ENCODE measurements at regions not wholly inside any gene's neighbourhood (a gene's known extent, or its start where the extent isn't known, plus 50 kb on each side); places are given as distances from the start of the nearest gene placed in this dataset.
A peak's percentile ranks its signal among the peaks of the same experiment; 100 is the strongest.

DNA sequence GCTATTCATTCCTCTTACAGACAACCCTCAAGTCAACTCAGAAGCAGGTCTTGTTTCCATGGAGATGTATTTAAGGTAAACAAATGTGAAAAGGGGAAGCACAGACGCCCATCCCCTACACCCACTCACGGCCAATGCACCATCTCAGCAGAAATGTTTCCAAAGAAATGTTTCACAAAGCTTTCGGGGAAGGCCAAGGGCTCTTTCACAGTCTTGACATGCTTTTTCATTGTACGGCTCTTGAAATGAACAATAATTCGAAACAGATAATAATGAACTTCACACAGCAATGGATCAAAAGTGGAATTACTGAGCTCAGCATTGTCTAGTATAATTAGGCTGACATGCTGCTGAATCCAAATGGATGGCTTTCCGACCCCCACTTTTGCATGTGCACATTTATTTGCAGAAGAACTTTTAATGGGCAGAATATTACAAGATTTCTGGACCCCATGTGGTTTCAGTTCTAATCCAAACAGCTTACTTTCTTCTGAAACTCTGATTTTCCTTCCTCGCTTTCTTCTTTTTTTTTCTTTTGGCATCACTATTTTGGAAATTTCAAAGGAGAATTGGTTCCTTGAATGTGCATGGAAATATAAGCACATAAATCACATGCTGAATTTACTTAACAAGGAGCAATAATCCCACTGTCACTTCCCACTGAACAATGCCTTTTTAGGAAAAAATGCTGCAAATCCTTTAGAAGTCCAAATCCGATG, 160.9 kb downstream of the SMIM20 start:
- peak in 1 of 14 donors; percentile 6 for DNase-seq

DNA sequence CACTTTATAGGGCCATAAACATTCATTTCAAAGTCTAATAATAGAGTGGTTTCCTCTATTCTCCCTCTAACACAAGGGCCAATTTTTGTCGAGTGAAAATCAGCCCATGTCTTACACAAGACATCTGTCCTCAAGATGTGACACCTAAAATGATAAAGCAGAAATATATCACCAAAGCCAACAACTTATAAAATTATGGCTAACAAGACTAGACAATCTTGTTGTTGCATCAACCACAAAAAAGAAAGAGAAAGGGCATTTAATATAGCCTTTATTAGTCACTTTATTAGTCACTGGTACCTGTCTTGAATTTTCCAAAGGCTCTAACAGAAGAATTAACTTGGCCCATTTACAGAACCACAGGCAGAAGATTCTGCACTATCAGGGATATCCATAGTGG, 161.6 kb downstream of the SMIM20 start:
- DNase-seq: no peak

DNA sequence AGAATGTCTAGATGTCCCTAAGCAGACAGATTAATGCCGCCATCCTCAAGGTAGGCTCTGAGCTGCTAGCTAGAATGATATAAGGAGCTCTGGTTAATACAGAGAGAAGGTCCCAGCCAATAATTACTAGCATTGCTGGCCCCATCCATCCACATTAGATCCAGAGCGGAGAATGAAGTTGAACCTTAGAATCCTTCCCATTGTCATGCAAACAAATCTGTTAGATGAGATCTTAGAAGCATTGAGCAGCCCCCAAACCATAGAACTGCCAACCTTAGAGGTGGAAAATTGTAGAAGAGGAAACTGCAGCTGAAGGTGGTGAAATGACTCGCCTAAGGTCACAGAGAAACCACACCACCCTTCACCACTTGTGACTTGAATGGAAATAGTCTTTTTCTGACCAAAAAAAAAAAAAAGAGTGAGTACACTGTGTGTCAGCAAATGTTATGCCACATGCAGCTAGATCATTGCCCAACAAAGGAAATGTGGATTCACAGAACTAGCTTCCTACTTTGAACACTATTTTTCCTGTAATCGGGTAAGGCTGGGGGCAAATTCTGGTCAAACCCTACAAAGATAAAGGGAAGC, 162.1 kb downstream of the SMIM20 start:
- DNase-seq: no peak

DNA sequence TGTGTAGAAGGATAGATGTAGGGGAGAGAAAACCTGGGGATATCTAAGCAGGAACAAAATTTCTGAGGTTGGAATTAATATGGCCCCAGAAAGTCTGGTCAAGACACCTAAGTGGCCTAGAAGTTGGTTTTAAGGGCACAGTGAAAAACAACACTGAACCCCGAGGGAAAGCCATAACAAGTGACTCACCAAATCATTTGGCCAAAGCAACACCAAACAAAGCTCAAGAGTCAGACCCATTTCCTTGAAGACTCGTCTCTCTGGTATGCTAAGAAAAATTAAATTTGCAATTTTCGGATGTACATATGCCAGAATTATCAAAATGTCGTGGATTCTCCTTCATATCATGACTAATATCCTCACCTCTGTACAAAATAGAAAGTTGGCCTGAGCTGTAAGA, 162.9 kb downstream of the SMIM20 start:
- DNase-seq: no peak

DNA sequence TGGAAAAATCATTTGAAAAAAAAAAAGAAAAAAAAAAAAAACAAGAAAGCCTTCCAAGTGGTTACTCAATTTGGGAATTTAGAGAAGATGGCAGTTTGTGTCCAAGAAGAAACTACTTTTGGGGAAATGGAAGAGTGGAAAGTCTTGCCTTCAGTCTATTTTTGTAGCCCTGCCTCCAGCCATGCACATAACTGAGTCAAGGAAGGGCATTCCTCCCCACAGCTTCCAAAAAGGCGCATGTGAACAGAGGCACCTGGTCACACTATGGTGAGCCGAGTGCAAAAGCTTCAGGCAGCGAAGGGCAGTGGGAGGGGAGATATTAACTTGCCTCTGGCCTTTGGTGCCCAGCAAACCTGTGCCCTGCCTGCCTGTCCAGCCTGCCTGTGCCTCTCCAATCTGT, 163.7 kb downstream of the SMIM20 start:
- DNase-seq: no peak

DNA sequence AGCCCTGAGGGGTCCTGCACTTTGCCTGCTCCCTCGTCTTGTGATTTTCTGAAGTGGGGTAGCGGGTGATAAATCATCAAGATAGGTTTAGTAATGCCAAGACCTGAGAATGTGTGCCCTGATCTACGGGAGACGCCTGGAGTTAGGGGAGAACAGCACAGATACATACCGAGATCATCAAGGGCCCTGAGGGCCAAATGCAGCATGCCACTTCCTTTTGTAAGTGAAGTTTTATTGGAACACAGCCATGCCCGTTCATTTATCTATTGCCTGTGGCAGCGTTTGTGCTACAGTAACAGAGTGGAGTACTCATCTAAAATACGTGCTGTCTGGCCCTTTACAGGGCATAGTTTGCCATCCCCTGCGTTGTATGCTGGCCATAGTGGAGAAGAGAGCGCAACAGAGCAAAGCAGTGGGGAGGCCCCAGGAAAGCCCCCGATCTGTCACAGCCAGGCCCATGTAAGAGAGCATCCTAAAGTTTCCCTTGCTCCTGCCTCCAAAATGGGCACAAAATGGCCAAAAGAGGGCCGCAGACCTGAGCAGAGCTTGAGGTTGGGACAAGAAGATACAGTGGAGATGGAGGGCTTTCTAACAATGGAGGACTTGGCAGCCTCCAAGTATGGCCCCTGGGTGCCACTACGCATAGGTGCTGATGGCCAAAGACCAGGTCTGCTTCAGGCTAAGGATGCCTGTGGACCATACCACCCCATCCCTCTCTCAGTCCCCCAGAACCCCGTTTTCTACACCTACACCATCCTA, 167.0 kb downstream of the SMIM20 start:
- no peak for DNase-seq

DNA sequence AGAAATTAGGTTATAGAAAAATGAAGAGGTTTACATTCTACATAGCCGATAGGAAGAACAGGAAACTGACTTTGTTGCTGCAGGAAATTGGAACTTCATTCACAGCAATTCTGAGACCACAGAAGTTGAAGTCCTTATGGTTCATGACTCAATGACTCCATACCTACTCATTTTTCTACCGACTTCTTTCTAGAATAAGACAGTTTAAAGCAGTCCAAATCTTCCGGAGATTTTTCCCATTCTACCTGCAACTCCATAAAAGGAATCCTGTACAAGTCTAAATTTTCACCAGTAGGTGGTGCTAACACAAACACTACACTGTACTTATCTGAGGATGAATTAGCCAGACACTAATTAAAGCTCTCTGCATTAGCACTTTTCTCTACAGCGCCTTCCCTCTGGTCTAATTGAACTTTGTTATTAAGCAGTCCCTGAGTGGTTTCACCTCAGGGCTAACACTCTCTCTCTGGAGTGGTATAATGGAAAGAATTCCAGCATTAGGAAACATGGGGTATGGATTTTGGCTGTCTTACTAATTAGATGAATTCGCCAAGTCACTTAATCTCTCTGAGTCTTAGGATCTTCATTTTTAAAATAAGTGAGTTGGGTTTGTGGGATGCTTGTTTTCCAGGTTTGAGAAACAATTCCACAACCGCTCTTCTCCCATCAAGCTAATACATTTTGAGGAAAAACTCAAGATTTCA, 167.9 kb downstream of the SMIM20 start:
- DNase-seq: peak in 1 of 14 donors; percentile 15

DNA sequence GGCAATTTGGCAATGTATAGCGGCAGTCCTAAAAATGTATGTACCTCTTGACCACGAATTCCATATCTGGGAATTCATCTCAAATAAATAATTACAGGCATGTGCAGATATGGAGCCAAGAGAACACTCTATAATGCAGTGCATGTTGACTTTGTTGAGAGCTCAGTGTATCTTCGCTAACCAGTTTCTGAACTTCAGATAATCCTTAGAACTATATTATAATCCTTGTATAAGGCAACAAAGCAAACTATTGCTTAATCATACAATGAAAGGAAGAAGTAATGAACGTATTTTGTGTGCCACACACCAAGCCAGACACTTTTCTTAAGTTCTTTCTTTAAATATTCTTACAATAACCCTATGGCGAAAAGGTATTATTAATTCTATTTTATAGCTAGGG, 168.5 kb downstream of the SMIM20 start:
- no peak for DNase-seq

DNA sequence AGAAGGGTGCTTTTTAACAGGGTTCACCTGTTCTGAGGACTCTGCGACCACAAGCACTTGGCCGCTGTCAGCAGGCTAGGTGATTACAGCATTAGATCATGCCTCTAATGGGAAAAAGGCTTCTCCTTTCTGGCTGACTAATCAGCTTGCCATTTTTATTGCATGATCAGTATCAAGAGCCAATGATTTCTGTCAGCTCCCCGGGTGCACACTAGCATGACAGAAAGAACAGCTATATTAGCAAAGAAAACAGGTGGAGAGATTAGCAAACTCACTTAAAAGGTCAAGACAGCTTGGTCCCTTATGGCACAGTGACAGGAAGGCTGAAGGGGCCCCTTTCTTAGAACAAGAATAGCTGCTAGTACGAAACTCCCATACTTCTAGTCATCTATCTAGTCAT, 170.0 kb downstream of the SMIM20 start:
- no peak for DNase-seq

DNA sequence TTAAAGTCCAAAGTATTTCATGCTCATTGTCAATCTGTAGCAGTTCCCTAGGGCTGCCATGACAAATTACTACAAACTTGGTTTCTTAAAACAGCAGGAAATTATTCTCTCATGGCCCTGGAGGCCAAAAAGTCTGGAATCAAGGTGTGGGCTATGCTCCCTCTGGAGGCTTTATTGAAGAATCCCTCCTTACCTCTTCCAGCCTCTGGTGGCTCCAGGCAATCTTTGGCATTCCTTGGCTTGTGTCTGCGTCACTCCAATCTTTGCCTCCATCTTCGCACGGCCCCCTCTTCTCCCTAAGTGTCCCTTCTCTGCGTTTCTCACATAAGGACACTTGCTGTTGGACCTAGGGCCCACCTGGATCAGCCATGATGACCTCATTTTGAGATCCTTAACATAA, 170.4 kb downstream of the SMIM20 start:
- DNase-seq: no peak

DNA sequence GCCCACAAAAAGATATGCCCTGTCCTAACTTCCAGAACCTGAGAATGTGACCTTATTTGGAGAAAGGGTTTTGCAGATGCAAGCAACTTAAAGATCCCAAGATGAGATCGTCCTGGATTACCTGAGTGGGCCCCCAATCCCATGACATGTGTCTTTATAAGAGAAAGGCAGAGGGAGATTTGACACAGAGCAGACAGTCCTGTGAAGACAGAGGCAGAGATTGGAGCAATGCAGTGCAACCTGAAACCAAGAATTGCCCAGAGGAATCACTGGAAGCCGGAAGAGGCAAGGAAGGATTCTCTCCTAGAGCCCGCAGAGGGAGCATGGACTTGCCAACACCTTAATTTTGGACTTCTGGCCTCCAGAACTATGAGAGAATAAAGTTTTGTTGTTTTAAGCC, 171.5 kb downstream of the SMIM20 start:
- no peak for DNase-seq

DNA sequence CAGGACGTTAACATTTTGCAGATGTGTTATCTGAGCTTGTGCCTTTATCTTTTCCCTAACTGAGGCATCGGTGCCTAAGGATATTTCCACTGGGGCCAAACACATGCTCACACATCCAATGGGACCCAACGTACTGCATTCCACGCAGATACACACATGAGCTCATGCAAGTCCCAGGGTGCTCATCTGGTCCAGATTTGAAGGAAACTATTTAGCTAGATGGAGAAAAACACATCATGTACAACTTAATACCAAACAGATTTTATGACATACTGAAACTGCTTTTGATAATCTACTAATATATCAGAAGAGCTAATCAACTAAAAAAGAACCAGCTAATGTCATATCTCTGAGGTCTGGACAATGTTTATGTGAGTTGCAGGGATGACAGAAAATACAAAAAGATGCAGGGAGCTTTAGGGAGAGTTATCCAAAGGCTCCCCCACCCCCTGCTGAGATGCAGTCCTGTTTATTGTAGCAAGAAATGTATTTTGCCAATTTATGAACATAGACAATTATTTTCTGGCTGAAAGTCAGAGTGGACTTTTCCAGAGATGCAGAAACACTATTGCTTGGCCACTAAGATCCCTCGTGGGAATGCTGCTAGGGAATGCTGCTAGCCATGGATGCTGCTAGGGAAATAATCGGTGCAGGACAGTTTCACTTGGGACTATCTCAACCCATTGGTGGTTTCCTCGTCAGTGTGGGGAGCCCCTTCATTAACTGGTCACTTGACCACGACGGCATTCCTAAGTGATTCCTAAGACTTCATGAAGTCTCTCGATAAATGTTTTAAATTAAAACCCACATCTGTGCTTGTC, 172.8 kb downstream of the SMIM20 start:
- DNase-seq: no peak

DNA sequence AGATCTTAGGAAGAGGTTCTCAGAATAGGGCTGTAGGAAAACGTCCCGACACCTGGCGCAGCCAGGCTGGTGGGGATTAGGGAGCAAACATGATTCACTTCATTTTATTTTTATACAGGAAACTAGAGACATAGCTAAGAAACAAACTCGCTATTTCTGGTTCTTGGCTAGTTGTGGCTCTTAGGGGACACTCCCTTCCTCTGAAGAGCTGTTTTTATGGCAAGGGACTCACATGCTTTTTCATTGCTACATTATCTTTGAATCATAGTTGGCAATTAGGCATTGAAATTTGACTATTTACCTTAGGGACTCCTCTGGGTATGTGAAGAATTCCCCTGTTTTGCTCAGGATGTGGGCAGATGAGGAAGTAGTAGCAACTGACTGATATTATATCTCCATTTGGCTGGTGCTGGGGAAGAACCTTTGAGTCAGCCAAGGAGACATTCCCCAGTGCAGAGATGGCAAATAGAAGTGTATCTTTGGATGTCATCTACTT, 174.5 kb downstream of the SMIM20 start:
- DNase-seq: no peak

DNA sequence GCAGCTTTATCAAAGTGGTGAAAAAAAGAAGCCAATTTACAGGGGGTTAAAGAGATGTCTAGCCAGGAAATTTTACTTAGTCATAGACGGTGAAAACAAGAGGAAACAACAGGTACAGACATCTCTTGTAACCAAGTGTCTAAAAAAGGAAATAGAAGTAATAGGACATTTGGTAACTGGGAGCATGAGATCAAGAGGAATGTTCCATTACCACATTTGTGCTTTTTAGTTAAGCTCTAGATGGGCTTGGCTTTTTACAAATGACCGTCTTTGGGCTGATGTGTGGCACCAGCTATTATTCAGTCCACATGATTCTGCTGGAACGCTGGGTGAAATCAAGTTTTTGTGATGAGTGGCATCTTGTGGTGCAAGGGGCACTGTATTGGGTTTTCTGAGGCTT, 179.5 kb downstream of the SMIM20 start:
- no peak for DNase-seq

DNA sequence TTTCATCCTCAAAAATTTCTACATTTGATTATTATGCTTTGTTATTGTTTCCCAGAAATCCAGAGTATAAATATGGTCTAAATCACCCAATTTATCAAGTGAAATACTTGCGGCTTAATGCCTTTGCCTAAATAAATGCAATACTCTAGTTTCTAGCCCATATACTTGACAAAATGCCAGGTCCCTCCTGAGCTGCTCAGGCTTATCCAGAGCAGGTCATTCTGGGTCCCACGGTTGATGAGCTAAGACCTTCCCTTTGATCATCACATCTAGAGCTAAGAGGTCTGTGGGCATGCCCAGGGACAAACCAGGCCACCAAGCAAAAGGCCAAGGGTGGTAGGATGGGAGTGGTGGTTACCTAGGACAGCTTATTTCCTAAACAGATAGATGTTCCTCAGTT, 180.1 kb downstream of the SMIM20 start:
- DNase-seq: no peak

DNA sequence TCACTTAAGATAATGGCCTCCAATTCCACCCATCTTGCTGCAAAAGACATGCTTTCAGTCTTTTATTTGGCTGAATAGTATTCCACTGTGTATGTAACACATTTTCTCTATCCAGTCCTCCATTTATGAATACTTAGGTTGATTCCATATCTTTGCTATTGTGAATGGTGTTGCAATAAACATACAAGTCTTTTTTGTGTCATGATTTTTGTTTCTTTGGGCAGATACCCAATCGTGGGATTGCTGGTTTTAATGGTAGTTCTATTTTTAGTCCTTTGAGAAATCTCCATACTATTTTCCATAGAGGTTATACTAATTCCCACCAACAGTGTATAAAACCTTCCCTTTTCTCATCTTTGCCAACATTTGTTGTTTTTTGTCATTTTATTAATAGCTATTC, 180.9 kb downstream of the SMIM20 start:
- no peak for DNase-seq

DNA sequence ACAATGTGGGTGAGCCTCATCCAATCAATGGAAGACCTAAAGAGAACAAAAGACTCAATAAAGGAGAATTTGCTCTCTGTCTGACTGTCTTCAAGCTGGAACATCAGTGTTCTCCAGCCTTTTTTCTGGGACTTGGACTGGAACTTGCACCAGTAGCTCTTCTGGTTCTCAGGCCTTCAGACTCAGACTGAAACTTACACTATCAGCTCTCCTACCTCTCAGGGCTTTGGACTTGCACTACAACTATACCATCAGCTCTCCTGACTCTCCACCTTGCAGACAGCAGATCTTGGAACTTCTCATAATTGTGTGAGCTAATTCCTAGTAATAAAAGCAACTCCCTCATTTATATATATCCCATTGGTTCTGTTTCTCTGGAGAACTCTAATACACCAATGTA, 185.9 kb downstream of the SMIM20 start:
- DNase-seq: no peak

DNA sequence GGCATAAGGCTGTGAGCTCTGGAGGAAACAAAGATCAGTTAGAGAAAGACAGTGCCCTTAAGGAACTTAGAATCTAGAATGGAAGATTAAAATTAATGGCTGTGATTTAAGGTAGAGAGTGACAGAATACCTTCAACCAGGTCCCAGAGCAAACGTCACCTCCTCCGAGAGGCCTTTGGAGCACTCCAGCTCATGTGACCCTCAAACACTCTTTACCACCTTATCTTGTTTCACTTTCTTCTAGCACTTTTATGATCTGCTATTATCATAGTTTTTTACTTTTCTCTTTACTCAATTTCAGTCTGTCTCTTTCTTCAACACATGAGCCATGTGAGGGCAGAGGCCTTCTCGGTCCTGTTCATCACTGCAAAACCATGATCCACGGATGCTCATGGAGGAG, 187.0 kb downstream of the SMIM20 start:
- DNase-seq: no peak

DNA sequence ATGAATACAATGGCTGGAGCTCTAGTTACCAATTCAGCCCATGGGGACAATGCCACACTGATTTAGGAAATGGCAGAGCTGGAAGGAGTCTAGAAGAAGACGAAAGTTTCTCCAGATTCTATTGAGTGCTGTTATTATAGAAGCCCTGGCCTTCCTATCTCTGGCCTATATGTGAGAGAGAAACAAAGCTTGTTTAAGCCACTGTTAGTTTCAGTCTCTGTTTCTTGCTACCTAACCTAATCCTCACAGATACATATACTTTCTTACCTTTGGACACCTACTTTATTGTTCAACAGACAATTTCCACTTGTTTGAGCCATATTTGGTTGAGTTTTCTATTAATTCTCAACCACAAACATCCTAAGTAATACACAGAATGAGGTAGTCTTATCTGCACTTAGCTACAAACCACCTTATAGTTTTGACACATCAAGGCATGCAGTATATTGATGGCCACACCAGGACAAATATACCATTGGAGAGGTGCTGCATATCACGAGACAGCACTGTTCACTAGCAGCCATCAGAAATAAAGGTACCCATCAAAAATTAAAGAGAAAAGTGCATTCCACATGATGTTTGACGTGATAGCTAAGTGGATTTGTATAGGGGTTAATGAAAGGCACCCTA, 190.2 kb downstream of the SMIM20 start:
- DNase-seq: no peak

DNA sequence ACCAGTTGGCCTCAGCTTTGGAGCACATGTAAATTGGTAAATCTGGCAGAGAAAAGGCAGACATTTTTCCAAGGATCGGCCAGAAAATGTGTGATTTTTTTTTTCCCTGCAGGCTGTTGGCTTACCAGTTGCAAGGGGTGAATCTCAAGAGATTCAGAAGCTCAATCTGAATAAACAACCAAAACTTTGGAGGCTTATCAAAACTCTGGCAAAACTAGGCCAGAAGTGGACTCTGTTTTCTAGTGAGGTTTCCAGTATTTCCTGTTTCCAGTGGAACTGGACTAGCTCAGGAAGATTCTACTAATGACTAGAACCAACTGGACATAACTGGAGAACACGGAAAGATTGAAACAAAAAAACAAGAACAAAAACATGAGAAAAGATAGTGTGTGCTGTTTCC, 191.3 kb downstream of the SMIM20 start:
- DNase-seq: no peak

DNA sequence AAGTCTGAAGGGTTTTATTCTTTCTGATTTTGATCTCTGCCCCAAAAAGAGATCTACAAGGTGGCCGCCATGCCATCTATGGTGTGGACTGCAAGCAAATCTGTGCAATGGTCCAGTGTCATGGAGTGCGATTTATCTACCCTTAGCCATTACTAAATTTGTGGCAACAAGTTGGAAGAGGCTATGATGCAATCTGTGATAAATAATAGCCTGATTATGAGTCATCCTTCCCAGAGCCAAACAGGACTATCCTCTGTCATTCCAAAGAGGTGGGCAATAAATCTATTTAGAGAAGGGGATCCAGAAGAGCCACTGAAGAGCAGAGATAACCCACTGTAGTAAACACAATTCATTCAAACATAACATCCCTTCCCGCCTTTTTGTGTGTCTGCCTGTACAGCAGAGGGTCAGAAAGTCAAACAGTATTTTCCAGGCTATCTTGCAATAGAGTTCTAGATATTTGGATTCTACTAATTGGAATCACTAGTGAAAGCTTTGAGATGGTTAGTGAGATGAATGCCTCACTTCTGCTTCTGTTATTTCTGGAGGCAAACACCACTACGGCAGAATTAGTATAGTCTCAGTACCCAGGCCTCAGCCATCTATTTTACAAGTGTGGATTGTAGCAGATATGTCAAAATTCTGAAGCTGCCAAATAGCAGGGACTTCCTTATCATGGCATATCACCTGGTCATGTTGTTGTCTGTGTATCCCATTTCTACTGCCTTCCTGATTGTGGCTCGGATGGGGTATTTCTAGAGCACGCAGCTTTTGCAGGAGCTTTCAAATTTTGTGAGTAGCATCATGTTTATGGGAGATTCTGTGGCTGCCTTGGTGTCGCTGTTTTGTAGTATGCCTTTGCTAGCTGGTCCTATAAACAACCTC, 192.0 kb downstream of the SMIM20 start:
- no peak for DNase-seq

Measured in C1 segment of cervical spinal cord (tissue), 14 donors.